Skeletal muscle satellite cell (primary cell): ENCODE measurements at regions not wholly inside any gene's neighbourhood (a gene's known extent, or its start where the extent isn't known, plus 50 kb on each side); places are given as distances from the start of the nearest gene placed in this dataset.

Experiments used
- H3K27me3 ChIP-seq: 2 replicates; pipeline ENCODE4 v1.7.0; 2013; ENCODE audit warnings: low read length; ENCODE audit not compliant: control insufficient read depth, insufficient read depth
- H3K36me3 ChIP-seq: 2 replicates; pipeline ENCODE4 v1.7.0; 2013; ENCODE audit warnings: mild to moderate bottlenecking, control low read depth, low read length; ENCODE audit not compliant: insufficient read depth
- H3K4me1 ChIP-seq: 2 replicates; pipeline ENCODE4 v1.7.0; 2013; ENCODE audit warnings: low read length; ENCODE audit not compliant: control insufficient read depth, insufficient read depth
- H3K4me2 ChIP-seq: 2 replicates; pipeline ENCODE4 v1.7.0; 2013; ENCODE audit warnings: mild to moderate bottlenecking, low read length
- H3K4me3 ChIP-seq: 2 replicates; pipeline ENCODE4 v1.7.0; 2013; ENCODE audit warnings: low read length
- H3K9ac ChIP-seq: 2 replicates; pipeline ENCODE4 v1.7.0; 2013; ENCODE audit warnings: mild to moderate bottlenecking, low read depth, low read length, moderate library complexity
- H3K9me3 ChIP-seq: replicated peaks from 2 replicates; pipeline ENCODE4 v1.7.0; 2013; ENCODE audit warnings: mild to moderate bottlenecking, control low read depth, low read length

DNA sequence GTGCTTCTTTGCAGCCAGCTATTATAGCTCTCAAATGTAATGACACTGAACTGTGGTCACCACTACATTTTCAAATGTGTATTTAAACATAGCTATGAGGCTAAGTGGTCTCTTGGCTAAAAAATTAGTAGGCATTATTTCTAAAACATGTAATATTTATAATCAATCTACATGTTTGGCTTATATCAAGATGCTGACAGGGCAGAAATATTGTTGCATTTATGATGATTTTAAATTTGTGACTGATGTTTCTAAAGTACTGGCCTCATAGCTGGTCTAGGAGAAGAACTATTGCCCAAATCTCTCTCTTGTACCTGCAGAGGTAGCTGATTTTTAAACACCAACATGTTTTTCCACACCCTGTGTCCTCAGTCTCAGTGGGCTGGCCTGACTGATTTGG is 298.2 kb downstream of the PAX1 start:
- Histone ChIP-seq H3K36me3 (no peaks in the 10 kb centered on the region), H3K4me3 (no peak overlapping the region), H3K4me1 (no peaks in the 10 kb centered on the region), H3K9ac (no peak overlapping the region), H3K9me3 (no peaks in the 10 kb centered on the region), H3K4me2 (no peak overlapping the region), H3K27me3 (no peaks in the 10 kb centered on the region)

DNA sequence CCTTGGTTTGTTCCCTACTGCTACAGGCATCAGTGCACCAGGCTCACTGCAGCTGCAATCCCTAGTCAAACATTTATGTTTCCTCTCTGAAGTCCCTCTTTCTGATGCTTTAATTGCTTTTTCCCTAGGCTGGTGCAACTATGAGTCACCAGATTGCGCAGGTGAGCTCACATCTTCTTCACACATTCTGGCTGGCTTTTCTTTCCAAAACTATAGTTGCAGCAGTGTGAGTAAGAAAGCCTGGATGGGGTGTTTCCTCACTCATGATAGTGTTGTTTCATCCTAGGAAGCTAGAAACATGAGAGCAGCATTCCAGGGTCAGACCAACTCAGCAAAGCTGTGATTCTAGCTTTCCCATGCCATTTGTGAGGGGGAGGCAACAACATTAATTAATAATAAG is 296.4 kb downstream of the PAX1 start:
- Histone ChIP-seq H3K27me3 (no peaks in the 10 kb centered on the region), H3K36me3 (no peaks in the 10 kb centered on the region), H3K4me1 (no peaks in the 10 kb centered on the region), H3K4me3 (no peak overlapping the region), H3K9me3 (no peaks in the 10 kb centered on the region), H3K4me2 (no peak overlapping the region), H3K9ac (no peak overlapping the region)

DNA sequence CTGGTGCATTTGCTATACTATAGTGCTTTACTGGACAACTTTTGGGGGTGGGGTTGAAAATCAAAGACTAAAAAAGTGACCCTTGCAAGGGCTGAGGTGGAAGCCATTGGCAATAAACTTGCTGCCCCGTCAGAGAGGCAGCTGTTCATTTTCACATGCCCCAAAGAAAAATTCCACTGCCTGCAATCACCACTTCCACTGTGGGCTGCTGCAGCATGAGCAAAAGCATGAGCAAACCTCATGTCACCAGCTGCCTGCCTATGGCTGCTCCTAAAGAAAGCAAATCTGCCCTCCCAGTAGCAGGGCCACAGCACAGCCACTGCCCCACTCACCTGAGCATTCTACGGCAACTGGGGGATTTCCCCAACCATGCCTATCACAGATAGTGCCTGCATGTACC is 290.0 kb downstream of the PAX1 start:
- no peaks in the 10 kb centered on the region for H3K36me3 ChIP-seq
- H3K9me3 ChIP-seq: no peaks in the 10 kb centered on the region
- H3K4me1 ChIP-seq: no peaks in the 10 kb centered on the region
- H3K4me2 ChIP-seq: no peak overlapping the region
- H3K27me3 ChIP-seq: no peaks in the 10 kb centered on the region
- no peak overlapping the region for H3K9ac ChIP-seq
- H3K4me3 ChIP-seq: no peak overlapping the region

DNA sequence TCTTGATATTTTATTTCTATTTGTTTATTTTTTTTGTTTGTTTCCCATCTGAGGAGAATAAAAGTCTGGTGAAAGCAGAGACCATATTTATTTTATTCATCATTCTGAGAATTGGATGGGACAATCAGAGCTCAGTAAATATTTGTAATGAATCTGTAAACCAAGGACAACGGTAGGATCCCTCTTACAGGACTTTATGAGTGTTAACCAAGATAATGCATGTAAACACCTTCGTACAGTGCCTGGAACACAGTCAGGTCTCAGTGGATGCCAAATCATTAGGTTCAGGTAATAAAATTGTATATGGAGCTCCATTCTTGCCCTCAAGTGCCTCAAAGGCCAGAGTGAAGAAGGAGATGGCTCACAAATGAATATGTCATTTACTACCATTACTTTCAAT is 288.7 kb downstream of the PAX1 start:
- H3K36me3 ChIP-seq: no peaks in the 10 kb centered on the region
- no peaks in the 10 kb centered on the region for H3K9me3 ChIP-seq
- H3K4me3 ChIP-seq: no peak overlapping the region
- H3K27me3 ChIP-seq: no peaks in the 10 kb centered on the region
- H3K4me2 ChIP-seq: no peak overlapping the region
- no peak overlapping the region for H3K9ac ChIP-seq
- no peaks in the 10 kb centered on the region for H3K4me1 ChIP-seq

DNA sequence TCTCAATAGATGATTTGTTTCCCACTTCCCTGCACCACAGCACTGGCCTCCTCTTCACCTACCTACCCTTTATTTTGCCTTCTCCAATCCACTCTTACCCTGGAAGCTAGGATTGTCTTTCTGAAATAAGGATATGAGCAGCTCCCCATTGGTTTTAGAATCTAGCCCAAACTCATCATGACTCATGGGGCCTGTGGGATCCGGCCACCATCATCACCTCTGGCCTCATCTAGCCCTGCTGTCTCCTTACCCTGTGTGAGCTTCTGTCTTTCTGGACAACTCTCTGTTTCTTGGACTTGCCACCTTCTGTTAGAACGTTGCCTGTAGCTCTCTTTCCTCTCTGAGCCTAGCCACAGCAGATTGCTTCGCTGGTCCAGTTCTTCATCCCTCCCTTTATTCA is 277.1 kb downstream of the PAX1 start:
- Histone ChIP-seq H3K4me2 (peak overlapping the region; percentile 61), H3K9ac (peak overlapping the region; percentile 9), H3K9me3 (no peaks in the 10 kb centered on the region), H3K4me3 (peak overlapping the region; percentile 30), H3K27me3 (no peaks in the 10 kb centered on the region), H3K4me1 (peaks cover 36% of the 10 kb centered on the region), H3K36me3 (no peaks in the 10 kb centered on the region)

DNA sequence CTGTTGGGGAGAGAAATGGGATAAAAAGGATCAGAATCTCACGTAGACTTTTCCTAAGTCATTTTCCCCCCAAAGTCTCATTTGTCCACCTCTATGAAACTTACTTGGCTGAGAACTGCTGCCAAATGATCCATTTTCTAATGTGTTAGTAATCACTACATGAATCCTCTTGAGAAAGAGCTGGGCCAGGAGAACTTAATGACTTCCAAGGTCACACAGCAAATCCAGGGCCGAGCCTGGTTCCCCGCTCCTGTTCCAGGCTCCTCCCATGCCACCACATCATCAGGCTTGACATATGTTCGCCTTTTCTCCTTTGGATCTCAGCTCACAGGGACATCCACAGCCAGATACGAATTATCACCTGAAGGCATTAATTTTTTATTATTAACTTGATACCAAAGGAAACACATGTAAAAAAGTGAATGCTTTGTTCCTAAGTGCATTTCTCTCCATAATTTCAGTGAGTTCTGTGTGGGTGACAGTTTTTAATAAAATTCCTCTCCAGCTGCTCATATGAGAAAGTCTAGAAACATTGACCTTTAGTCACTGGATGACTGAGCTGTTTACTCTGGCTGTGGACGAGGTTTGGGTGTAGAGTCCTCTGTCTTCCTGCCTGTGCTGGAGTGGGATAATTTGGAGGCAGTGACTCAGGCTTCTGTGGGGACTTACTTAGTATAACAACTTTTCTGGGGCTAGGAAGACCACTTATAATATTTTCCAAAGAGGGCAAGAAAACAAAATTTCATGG is 276.3 kb downstream of the PAX1 start:
- H3K9me3 ChIP-seq: no peaks in the 10 kb centered on the region
- H3K9ac ChIP-seq: peak overlapping the region; percentile 75
- peak overlapping the region; percentile 75 for H3K4me2 ChIP-seq

DNA sequence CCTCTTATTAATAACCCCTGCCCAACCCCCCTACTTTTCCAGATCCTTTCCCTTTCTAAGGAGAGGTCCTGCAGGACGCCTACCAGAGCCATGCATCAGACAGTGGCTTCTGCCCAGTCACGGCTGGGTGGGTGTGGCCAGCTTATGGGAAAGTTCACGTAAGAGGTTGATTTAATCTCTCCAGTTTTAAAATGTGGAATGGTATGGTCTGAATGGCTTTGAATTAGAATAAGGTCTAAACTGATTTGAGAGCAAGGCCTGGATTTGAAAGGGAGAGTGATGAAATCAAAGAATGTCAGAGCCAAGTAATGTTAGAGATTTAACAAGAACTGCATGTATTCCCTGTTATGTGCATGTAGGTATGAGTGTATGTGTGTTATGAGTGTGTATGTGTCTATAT is 275.7 kb downstream of the PAX1 start:
- Histone ChIP-seq H3K4me2 (peak overlapping the region; percentile 75), H3K4me1 (peaks cover 36% of the 10 kb centered on the region), H3K9ac (peak overlapping the region; percentile 75), H3K27me3 (no peaks in the 10 kb centered on the region), H3K9me3 (no peaks in the 10 kb centered on the region), H3K4me3 (peak overlapping the region; percentile 38), H3K36me3 (no peaks in the 10 kb centered on the region)

More for the DNA sequence above, 276.3 kb downstream of the PAX1 start:
- H3K27me3 ChIP-seq: no peaks in the 10 kb centered on the region
- peaks cover 36% of the 10 kb centered on the region for H3K4me1 ChIP-seq
- peak overlapping the region; percentile 38 for H3K4me3 ChIP-seq
- no peaks in the 10 kb centered on the region for H3K36me3 ChIP-seq

DNA sequence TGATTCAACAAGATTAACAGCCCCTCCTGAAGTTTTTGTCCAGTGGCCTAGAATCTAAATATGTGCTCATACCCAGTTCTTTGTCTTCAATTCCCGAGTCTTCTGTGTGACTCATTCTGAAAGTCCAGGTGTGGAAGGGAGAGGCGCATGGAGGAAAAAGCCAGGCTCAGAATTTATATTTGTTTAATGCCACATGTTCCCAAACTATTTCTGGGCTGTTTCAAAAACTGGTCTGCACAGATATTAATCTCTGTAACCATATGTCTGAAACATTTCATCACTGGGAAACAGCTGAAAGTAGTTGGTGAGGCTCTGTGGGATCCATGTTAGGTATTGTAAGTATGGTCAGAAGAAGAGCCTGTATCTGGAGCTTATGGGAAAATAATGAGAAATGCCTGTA is 266.0 kb downstream of the PAX1 start:
- Histone ChIP-seq H3K9me3 (no peaks in the 10 kb centered on the region), H3K27me3 (no peaks in the 10 kb centered on the region), H3K4me1 (no peaks in the 10 kb centered on the region)

DNA sequence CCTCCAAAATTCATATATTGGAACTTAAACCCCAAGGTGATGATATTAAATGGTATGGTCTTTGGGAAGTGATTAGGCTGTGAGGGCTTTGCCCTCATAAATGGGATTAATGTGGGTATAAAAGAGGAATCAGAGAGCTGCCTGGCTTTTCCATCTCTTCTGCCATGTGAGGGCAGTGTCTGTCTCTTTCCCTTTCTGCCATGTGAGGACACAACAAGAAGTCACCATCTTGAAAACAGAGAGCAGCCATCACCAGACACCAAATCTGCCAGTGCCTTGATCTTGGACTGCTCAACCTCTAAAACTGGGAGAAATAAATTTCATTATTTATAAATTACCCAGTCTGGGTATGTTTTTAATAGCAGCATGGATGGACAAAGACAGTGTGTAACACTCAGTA is 263.0 kb downstream of the PAX1 start:
- no peaks in the 10 kb centered on the region for H3K36me3 ChIP-seq
- H3K4me3 ChIP-seq: no peak overlapping the region
- H3K9ac ChIP-seq: no peak overlapping the region
- no peak overlapping the region for H3K4me2 ChIP-seq
- H3K4me1 ChIP-seq: no peaks in the 10 kb centered on the region
- H3K27me3 ChIP-seq: no peaks in the 10 kb centered on the region
- no peaks in the 10 kb centered on the region for H3K9me3 ChIP-seq

More for the DNA sequence above, 266.0 kb downstream of the PAX1 start:
- Histone ChIP-seq H3K36me3 (no peaks in the 10 kb centered on the region), H3K9ac (no peak overlapping the region), H3K4me2 (no peak overlapping the region), H3K4me3 (no peak overlapping the region)

DNA sequence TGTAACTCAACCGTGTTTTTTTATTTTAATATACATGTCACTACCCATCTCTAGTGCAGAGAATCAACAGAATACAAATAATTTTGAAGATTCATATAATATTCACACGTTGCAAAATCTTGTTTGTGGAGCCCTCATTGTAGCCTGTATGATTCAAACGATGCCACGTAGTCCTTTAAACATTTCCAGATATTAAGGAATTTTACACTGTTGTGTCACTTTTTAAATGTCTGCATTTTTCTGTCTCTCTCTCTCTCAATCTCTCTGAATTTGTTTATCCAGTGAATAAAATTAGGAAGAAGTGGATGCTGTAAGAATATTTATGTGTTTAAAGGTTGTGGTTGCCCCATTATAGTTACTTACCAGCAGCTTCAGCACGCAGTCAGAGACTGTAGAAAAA is 262.0 kb downstream of the PAX1 start:
- Histone ChIP-seq H3K27me3 (no peaks in the 10 kb centered on the region), H3K4me3 (no peak overlapping the region), H3K4me2 (no peak overlapping the region), H3K36me3 (no peaks in the 10 kb centered on the region), H3K9me3 (no peaks in the 10 kb centered on the region), H3K4me1 (no peaks in the 10 kb centered on the region), H3K9ac (no peak overlapping the region)

DNA sequence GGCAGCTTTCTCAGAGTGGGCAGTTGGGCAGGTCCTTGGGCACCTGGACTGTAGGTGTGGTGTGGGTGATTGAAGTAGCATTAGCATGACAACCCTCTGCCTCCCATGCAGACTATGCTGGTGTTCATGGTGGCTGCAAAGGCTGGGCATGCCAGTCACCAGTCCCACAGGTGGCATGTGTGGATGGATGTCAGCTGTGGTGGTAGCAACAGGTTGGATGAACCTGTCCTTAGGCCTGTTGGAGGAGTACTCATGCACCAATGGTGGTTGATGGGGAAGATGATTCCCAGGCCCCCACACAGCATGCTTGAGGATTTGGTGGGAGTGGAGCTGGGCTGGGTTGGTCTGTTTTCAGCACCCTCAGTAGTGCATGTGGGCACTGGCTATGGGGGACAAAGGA is 251.1 kb downstream of the PAX1 start:
- H3K36me3 ChIP-seq: no peaks in the 10 kb centered on the region
- H3K9ac ChIP-seq: no peak overlapping the region
- no peaks in the 10 kb centered on the region for H3K4me1 ChIP-seq
- no peaks in the 10 kb centered on the region for H3K9me3 ChIP-seq
- no peaks in the 10 kb centered on the region for H3K27me3 ChIP-seq
- no peak overlapping the region for H3K4me2 ChIP-seq
- H3K4me3 ChIP-seq: no peak overlapping the region

DNA sequence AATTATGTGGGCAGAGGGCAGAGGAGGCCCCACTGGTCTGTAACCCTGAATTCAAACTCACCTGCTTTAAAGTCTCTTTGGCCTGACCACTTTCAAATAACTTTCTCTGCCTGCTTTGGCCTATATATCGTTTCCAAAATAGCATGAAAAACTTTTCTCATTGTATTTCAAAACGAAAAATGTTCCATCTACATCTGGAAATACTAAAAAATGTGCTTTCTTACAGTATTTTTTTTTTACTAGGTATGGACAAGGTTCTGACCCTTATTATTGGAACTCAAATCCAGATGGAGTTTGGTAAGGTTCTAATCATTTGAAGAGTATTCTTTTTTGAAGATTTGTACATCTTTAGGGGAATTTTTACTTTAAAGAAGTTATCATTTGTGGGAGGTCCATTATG is 241.9 kb downstream of the PAX1 start:
- Histone ChIP-seq H3K4me1 (no peaks in the 10 kb centered on the region), H3K9ac (no peak overlapping the region), H3K4me2 (no peak overlapping the region), H3K9me3 (no peaks in the 10 kb centered on the region), H3K27me3 (no peaks in the 10 kb centered on the region), H3K4me3 (no peak overlapping the region), H3K36me3 (no peaks in the 10 kb centered on the region)
